ENCODE measurements at regions not wholly inside any gene's neighbourhood (a gene's known extent, or its start where the extent isn't known, plus 50 kb on each side); places are given as distances from the start of the nearest gene placed in this dataset.

DNA sequence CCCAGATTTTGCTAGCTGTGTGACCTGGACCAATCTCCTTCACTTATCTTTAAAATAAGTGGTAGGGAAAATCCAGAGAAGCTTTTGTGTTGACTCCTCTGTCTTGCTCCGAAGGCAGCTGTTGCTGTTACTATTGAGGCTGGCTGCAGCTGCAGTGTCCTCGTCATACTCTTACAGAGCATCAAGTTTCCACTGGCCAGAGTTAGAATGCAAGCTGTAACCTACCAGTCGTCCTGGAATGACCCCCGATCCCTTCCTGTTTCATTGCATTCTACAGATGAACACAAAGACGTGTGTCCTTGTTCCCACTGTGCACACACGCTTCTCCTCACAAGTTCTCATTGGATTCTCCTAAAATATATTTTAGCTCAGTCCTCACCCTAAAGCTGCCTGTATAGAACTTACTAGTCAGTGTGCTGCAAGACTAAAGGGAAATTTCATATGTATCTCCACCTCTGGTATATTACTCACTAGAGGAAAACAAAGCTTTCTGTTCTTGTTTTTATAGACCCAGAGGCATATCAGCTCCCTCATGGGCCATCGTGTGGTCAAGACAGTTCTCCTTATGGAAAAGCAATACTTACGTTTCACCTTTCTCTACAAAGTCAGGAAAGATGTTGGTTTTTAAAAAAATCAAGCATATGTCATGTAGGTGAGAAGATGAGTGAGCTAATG, 589.8 kb downstream of the LMO7 start:
- Histone ChIP-seq H3K4me3 (ENCODE audit: low read depth, low read length) (no peak overlapping the region), H3K4me1 (ENCODE audit: control insufficient read depth, insufficient read depth, low read length, poor library complexity, severe bottlenecking) (no peaks in the 10 kb centered on the region), H3K27me3 (ENCODE audit: control insufficient read depth, insufficient read depth, low read length) (no peaks in the 10 kb centered on the region), H3K27ac (ENCODE audit: insufficient read depth, low read length, poor library complexity, severe bottlenecking) (no peak overlapping the region), H3K9me3 (ENCODE audit: control insufficient read depth in 2 of 2, low read length in 2 of 2) (no peaks in the 10 kb centered on the region), H3K36me3 (ENCODE audit: control insufficient read depth, insufficient read depth, low read length) (no peaks in the 10 kb centered on the region)
- Mint-ChIP-seq H3K36me3 (no peaks in the 10 kb centered on the region), H3K9me3 (peaks cover 0 to 6% (median 0%) of the 10 kb centered on the region in 7 donors), H3K27ac (no peak overlapping the region), H3K27me3 (no peaks in the 10 kb centered on the region), H3K4me1 (no peaks in the 10 kb centered on the region), H3K4me3 (no peak overlapping the region)
- DNase-seq (no peak), ATAC-seq (ENCODE audit: low read depth in 2 of 2) (no peak)

- no peaks in the 10 kb centered on the region for H3K27me3 Mint-ChIP-seq
- no peak overlapping the region for H3K4me3 ChIP-seq (ENCODE audit: low read depth, low read length)
- H3K9me3 Mint-ChIP-seq = peaks cover 0 to 6% (median 0%) of the 10 kb centered on the region in 7 donors
- H3K4me1 Mint-ChIP-seq = no peaks in the 10 kb centered on the region
- no peaks in the 10 kb centered on the region for H3K4me1 ChIP-seq (ENCODE audit: control insufficient read depth, insufficient read depth, low read length, poor library complexity, severe bottlenecking)
- H3K4me3 Mint-ChIP-seq = no peak overlapping the region
- ATAC-seq (ENCODE audit: low read depth in 2 of 2) = no peak
- H3K27ac ChIP-seq (ENCODE audit: insufficient read depth, low read length, poor library complexity, severe bottlenecking) = no peak overlapping the region
- H3K9me3 ChIP-seq (ENCODE audit: control insufficient read depth in 2 of 2, low read length in 2 of 2) = no peaks in the 10 kb centered on the region
- DNase-seq = no peak
- no peaks in the 10 kb centered on the region for H3K36me3 Mint-ChIP-seq
- H3K36me3 ChIP-seq (ENCODE audit: control insufficient read depth, insufficient read depth, low read length) = no peaks in the 10 kb centered on the region
- H3K27ac Mint-ChIP-seq = no peak overlapping the region
- no peaks in the 10 kb centered on the region for H3K27me3 ChIP-seq (ENCODE audit: control insufficient read depth, insufficient read depth, low read length)
These were observed 587.9 kb downstream of the LMO7 start for GRCh38 chr13:76223999-76224398.

DNA sequence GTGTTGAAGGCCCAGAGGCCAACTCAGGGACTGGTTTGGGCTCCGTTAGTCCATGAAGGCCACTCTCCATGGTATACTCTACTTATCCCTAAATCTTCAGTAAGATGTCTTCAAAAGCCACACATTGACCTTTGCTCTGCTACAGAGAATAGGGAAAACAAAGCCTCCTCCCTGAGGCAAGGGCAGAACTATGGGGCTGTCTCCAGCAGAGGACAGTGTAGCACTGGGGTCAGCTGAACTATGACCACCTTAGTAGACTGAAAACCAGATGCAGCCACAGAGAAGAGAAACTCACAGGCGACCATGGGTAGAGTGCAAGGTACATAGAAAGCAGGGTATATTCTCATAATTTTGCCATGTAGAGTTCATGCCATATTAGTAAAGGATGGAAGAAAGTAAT, 587.4 kb downstream of the LMO7 start:
- H3K36me3 Mint-ChIP-seq = no peaks in the 10 kb centered on the region
- H3K4me1 Mint-ChIP-seq = no peaks in the 10 kb centered on the region
- H3K36me3 ChIP-seq (ENCODE audit: control insufficient read depth, insufficient read depth, low read length) = no peaks in the 10 kb centered on the region
- H3K9me3 Mint-ChIP-seq = peaks cover 0 to 6% (median 0%) of the 10 kb centered on the region in 7 donors
- H3K9me3 ChIP-seq (ENCODE audit: control insufficient read depth in 2 of 2, low read length in 2 of 2) = no peaks in the 10 kb centered on the region
- no peak overlapping the region for H3K27ac ChIP-seq (ENCODE audit: insufficient read depth, low read length, poor library complexity, severe bottlenecking)
- H3K27me3 Mint-ChIP-seq = no peaks in the 10 kb centered on the region
- ATAC-seq (ENCODE audit: low read depth in 2 of 2) (no peak), DNase-seq (no peak)
- no peak overlapping the region for H3K4me3 Mint-ChIP-seq
- H3K4me3 ChIP-seq (ENCODE audit: low read depth, low read length) = no peak overlapping the region
- no peaks in the 10 kb centered on the region for H3K4me1 ChIP-seq (ENCODE audit: control insufficient read depth, insufficient read depth, low read length, poor library complexity, severe bottlenecking)
- H3K27ac Mint-ChIP-seq = no peak overlapping the region
- H3K27me3 ChIP-seq (ENCODE audit: control insufficient read depth, insufficient read depth, low read length) = no peaks in the 10 kb centered on the region

DNA sequence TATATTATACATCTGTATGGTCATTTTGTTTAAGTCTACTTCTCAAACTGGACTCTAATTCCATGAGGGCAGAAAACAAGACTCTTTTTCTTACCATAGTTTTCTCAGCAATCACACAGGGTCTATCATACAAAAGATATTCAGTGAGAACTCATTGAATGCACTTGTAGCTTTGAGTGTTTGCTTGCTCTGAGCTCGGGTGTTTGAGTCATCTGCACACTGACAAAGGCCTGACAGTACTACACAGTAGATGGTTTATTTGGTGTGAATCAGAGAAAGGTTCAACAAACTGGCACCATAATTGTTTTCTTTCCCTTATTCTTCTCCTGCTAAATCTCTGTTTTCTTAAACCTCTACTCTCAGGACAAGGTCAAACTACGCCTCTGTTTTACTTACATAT, 586.4 kb downstream of the LMO7 start:
- Mint-ChIP-seq H3K9me3 (peaks cover 0 to 5% (median 0%) of the 10 kb centered on the region in 7 donors), H3K27me3 (no peaks in the 10 kb centered on the region), H3K4me3 (no peak overlapping the region), H3K27ac (no peak overlapping the region), H3K4me1 (no peaks in the 10 kb centered on the region), H3K36me3 (no peaks in the 10 kb centered on the region)
- DNase-seq (no peak), ATAC-seq (ENCODE audit: low read depth in 2 of 2) (no peak)
- Histone ChIP-seq H3K36me3 (ENCODE audit: control insufficient read depth, insufficient read depth, low read length) (no peaks in the 10 kb centered on the region), H3K9me3 (ENCODE audit: control insufficient read depth in 2 of 2, low read length in 2 of 2) (no peaks in the 10 kb centered on the region), H3K27me3 (ENCODE audit: control insufficient read depth, insufficient read depth, low read length) (no peaks in the 10 kb centered on the region), H3K4me3 (ENCODE audit: low read depth, low read length) (no peak overlapping the region), H3K27ac (ENCODE audit: insufficient read depth, low read length, poor library complexity, severe bottlenecking) (no peak overlapping the region), H3K4me1 (ENCODE audit: control insufficient read depth, insufficient read depth, low read length, poor library complexity, severe bottlenecking) (no peaks in the 10 kb centered on the region)

DNA sequence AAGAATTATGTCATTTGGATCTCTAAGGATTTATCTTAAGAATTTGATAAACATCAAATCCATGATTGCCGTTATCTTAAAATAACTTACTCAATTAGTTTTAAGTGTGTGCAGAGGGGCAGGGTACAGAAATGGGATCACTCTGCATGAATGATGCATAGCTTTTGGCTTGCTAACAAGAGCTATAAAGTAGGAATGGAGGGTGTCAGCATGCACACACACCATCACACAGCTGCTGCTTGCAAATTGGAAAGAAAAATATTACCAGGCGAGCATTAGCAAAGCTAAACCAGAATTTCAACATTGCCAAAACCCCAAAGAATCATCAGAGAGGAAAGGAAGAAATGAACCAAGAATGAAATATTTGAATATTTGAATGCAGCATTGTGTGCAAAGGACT, 580.6 kb downstream of the LMO7 start:
- Mint-ChIP-seq H3K9me3 (peaks cover 0 to 1% (median 0%) of the 10 kb centered on the region in 7 donors), H3K4me3 (no peak overlapping the region), H3K27ac (no peak overlapping the region), H3K36me3 (no peaks in the 10 kb centered on the region), H3K27me3 (no peaks in the 10 kb centered on the region), H3K4me1 (no peaks in the 10 kb centered on the region)
- Histone ChIP-seq H3K27me3 (ENCODE audit: control insufficient read depth, insufficient read depth, low read length) (no peaks in the 10 kb centered on the region), H3K27ac (ENCODE audit: insufficient read depth, low read length, poor library complexity, severe bottlenecking) (no peak overlapping the region), H3K36me3 (ENCODE audit: control insufficient read depth, insufficient read depth, low read length) (no peaks in the 10 kb centered on the region), H3K4me1 (ENCODE audit: control insufficient read depth, insufficient read depth, low read length, poor library complexity, severe bottlenecking) (no peaks in the 10 kb centered on the region), H3K4me3 (ENCODE audit: low read depth, low read length) (no peak overlapping the region), H3K9me3 (ENCODE audit: control insufficient read depth in 2 of 2, low read length in 2 of 2) (no peaks in the 10 kb centered on the region)
- DNase-seq (no peak), ATAC-seq (ENCODE audit: low read depth in 2 of 2) (no peak)

- Histone ChIP-seq H3K36me3 (ENCODE audit: control insufficient read depth, insufficient read depth, low read length) (no peaks in the 10 kb centered on the region), H3K9me3 (ENCODE audit: control insufficient read depth in 2 of 2, low read length in 2 of 2) (no peaks in the 10 kb centered on the region), H3K27me3 (ENCODE audit: control insufficient read depth, insufficient read depth, low read length) (no peaks in the 10 kb centered on the region), H3K4me3 (ENCODE audit: low read depth, low read length) (no peak overlapping the region), H3K4me1 (ENCODE audit: control insufficient read depth, insufficient read depth, low read length, poor library complexity, severe bottlenecking) (no peaks in the 10 kb centered on the region), H3K27ac (ENCODE audit: insufficient read depth, low read length, poor library complexity, severe bottlenecking) (no peak overlapping the region)
- H3K27me3 Mint-ChIP-seq = no peaks in the 10 kb centered on the region
- no peaks in the 10 kb centered on the region for H3K36me3 Mint-ChIP-seq
- H3K4me1 Mint-ChIP-seq = no peaks in the 10 kb centered on the region
- no peak overlapping the region for H3K27ac Mint-ChIP-seq
- no peak overlapping the region for H3K4me3 Mint-ChIP-seq
- peaks cover 0 to 1% (median 0%) of the 10 kb centered on the region in 7 donors for H3K9me3 Mint-ChIP-seq
- DNase-seq (no peak), ATAC-seq (ENCODE audit: low read depth in 2 of 2) (no peak)
These were observed 577.9 kb downstream of the LMO7 start for GRCh38 chr13:76214001-76214400.

GRCh38 chr13:76213423-76213904, 577.3 kb downstream of the LMO7 start:
- H3K36me3 Mint-ChIP-seq = no peaks in the 10 kb centered on the region
- no peak overlapping the region for H3K27ac ChIP-seq (ENCODE audit: insufficient read depth, low read length, poor library complexity, severe bottlenecking)
- H3K9me3 ChIP-seq (ENCODE audit: control insufficient read depth in 2 of 2, low read length in 2 of 2) = no peaks in the 10 kb centered on the region
- no peak for DNase-seq
- no peak overlapping the region for H3K27ac Mint-ChIP-seq
- no peak overlapping the region for H3K4me3 ChIP-seq (ENCODE audit: low read depth, low read length)
- ATAC-seq (ENCODE audit: low read depth in 2 of 2) = no peak
- no peaks in the 10 kb centered on the region for H3K36me3 ChIP-seq (ENCODE audit: control insufficient read depth, insufficient read depth, low read length)
- H3K27me3 ChIP-seq (ENCODE audit: control insufficient read depth, insufficient read depth, low read length) = no peaks in the 10 kb centered on the region
- H3K4me1 Mint-ChIP-seq = no peaks in the 10 kb centered on the region
- no peaks in the 10 kb centered on the region for H3K4me1 ChIP-seq (ENCODE audit: control insufficient read depth, insufficient read depth, low read length, poor library complexity, severe bottlenecking)
- H3K4me3 Mint-ChIP-seq = no peak overlapping the region
- peaks cover 0 to 1% (median 0%) of the 10 kb centered on the region in 7 donors for H3K9me3 Mint-ChIP-seq
- no peaks in the 10 kb centered on the region for H3K27me3 Mint-ChIP-seq

DNA sequence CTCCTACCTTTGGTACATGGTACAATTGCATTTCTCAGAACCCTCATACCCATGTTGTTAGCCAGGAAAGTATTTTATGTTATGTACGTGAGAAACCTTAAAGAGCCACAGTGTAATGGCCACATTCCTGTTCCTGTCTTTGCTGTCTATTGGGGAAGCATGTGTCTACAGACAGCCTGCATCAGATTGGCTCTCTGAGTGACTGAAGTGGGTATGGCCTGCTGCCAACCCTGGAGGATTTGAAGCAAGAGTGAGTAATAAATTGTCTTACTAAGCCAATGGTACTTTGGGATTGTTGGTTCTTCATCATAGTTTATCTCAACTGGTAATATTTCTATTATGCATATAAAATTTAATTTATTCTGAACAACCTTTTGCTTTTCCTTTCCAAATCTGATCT, 574.1 kb downstream of the LMO7 start:
- DNase-seq = no peak
- no peak overlapping the region for H3K4me3 Mint-ChIP-seq
- no peak overlapping the region for H3K27ac Mint-ChIP-seq
- Histone ChIP-seq H3K4me1 (ENCODE audit: control insufficient read depth, insufficient read depth, low read length, poor library complexity, severe bottlenecking) (no peaks in the 10 kb centered on the region), H3K27me3 (ENCODE audit: control insufficient read depth, insufficient read depth, low read length) (no peaks in the 10 kb centered on the region), H3K4me3 (ENCODE audit: low read depth, low read length) (no peak overlapping the region), H3K27ac (ENCODE audit: insufficient read depth, low read length, poor library complexity, severe bottlenecking) (no peak overlapping the region), H3K36me3 (ENCODE audit: control insufficient read depth, insufficient read depth, low read length) (no peaks in the 10 kb centered on the region), H3K9me3 (ENCODE audit: control insufficient read depth in 2 of 2, low read length in 2 of 2) (no peaks in the 10 kb centered on the region)
- no peak for ATAC-seq (ENCODE audit: low read depth in 2 of 2)
- H3K4me1 Mint-ChIP-seq = no peaks in the 10 kb centered on the region
- H3K27me3 Mint-ChIP-seq = no peaks in the 10 kb centered on the region
- peaks cover 0 to 1% (median 0%) of the 10 kb centered on the region in 7 donors for H3K9me3 Mint-ChIP-seq
- H3K36me3 Mint-ChIP-seq = no peaks in the 10 kb centered on the region
